HL-60/S4 treated with retinoic acid at 250 ng/mL for 4 days and 3 days (cell line): ENCODE measurements at regions not wholly inside any gene's neighbourhood (a gene's known extent, or its start where the extent isn't known, plus 50 kb on each side); places are given as distances from the start of the nearest gene placed in this dataset.
"Not testable (repeated sequence)": the region's sequence is repeated elsewhere in the genome, so short reads cannot be mapped to it uniquely, and the experiment has no call there.

Experiments
- in situ Hi-C: fragments of 300-500 bp; cut with MboI; formaldehyde crosslinking; loops from 2 replicates; pipeline ENCODE4 v1.7.0; 2022; ENCODE audit warnings: low sequenced_read_pairs

GRCh38 chr12:67533159-67533558 lies 115.4 kb upstream of the DYRK2 start:
- in situ Hi-C loops, result no loop called here

DNA sequence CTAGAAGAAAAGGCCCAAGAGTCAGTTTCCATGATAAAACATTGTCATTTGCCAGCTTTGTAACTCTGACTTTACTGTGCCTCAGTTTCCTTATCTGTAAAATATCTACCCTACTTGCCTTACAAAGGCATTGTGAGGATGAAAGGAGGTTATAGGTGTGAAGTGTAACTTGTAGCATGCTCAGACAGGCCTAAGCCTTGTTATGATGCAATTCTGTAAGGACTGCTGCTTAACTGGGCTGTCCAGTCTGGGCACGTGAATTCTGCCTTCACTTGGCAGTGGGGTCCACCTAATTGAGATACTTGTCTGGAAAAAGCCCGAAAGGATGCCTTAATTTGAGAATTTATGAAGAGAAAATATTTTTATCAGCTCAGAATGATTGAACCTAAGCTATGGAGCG lies 114.5 kb upstream of the DYRK2 start:
- in situ Hi-C loops, result no loop called here

GRCh38 chr12:67534681-67535080 lies 113.9 kb upstream of the DYRK2 start:
- in situ Hi-C loops, result no loop called here

- in situ Hi-C loops, result no loop called here
These were observed 113.4 kb upstream of the DYRK2 start for GRCh38 chr12:67535176-67535575.

GRCh38 chr12:67535971-67536370 lies 112.6 kb upstream of the DYRK2 start:
- in situ Hi-C loops, result no loop called here

GRCh38 chr12:67539329-67539728 lies 109.2 kb upstream of the DYRK2 start:
- in situ Hi-C loops, result no loop called here

DNA sequence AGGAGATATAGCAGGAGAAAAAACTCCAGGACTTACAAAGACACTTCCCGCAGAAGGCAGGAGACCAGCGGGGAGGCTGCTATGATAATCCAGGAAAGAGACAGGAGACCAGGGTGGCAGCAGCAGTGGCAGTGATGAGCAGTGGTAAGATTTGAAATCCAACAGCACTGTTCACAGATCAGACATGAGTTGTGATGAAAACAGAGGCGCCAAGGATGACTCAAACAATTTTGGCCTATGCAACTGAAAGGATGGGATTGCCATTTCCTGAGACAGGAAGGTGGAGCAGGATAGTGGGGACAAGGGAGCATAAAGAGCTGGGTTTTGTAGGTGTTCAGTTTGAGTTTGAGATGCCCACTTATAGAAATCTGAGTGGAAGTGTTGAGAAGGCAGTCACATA lies 108.6 kb upstream of the DYRK2 start:
- in situ Hi-C loops, result no loop called here

DNA sequence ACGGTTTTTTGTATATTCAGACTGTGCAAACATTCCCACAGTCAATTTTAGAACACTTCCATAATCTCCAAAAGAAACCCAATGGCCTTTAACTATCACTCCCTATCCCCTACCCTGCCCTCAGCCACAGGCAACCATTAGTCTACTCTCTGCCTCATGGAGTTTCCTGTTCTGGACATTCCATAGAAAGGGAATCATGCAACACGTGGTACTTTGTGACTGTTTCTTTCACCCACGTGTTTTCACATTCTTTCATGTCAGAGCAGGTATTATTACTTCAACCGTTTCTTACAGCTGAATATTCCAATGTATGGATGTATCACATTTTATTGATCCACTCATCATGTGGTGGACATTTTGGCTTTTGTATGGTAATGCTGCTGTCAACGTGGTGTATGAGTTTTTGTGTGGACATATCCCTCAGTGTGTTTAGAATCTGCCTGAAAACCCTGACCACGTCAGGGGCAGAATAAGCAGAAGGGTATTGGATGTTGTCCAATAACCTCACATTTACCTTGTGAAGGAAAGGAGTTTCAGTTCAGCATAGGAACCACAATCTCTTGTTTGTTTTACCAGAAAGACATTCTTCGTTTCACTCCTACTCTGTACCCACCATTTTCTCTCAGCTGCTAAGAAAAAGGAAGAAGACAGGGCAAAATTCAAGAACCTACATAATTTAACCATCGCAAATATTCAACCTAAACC lies 107.5 kb upstream of the DYRK2 start:
- in situ Hi-C loops, result no loop called here

DNA sequence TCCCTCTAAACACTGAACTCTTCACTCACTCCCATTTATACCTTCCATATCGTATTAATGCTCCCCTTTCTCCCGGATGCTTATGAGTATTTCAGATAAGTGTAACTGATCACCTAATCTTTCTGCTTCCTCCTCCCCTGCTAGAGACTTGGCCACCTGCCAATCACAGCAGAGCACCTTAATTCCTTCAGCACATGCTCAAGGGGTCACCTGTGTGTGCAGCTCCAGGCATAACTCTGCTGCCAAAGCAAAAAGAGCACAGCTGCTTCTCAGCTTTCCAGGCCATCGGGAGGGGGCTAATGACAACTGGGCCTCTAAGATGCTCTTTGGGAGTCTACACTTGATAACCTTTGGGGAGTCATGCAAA lies 106.9 kb upstream of the DYRK2 start:
- in situ Hi-C loops, result no loop called here

DNA sequence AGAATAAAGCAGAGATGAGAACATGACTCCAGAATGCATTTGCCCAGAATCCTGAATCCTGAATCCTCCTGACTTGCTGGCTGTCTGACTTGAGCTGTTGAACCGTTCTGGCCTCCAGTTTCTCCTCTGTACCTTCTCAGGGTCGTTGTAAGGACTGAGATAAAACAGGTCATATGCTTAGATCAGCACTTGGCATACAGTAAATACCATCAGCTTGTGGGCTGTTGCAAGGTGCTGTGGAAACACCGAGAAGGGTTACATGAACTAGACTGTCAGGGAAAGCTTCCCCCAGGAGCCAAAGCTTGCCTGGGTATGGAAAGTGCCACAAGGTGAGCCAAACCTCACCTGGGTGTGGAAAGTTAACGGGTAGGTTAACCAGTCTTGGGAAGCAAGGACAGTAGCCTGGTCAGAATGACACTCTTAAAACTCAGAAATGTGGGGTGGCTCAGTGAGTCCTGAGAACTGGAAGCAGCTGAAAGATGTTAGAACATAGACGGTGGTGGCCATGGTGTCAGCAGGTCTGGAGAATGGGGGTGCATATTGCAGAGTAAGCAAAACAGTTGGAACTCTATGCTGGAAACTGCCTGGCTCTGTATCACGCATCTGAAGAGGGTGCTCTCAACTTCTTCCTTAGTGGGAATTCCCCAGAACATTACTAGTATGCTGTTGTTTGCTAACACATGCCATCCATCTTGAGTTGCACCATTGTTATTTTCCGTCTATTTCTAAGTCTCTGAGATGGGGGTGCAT lies 105.3 kb upstream of the DYRK2 start:
- in situ Hi-C loops, result no loop called here

GRCh38 chr12:67545298-67545697 lies 103.2 kb upstream of the DYRK2 start:
- in situ Hi-C loops, result no loop called here

GRCh38 chr12:67546746-67547145 lies 101.8 kb upstream of the DYRK2 start:
- in situ Hi-C loops, result no loop called here

- in situ Hi-C loops, result not testable (repeated sequence)
These were observed 93.3 kb upstream of the DYRK2 start for GRCh38 chr12:67555075-67555717.

DNA sequence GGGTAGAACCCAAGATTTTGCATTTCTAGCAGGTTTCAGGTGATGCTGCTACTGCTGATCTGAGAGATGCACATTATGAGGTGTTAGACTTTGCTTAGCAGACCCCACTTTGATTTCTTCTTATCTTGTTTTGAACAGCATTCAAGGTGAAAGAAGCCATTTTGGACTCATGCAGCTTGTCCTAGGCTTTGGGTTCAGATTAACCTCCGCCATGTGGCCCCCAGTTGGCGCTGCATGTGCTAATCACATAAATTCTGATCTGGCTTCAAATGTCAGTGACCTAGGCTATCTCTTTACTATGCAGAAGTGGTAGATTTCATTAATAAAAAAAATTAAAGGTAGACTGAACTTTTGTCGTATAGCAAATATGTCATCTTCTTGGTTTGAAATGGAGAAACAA lies 89.8 kb upstream of the DYRK2 start:
- in situ Hi-C loops, result no loop called here

GRCh38 chr12:67559751-67560150 lies 88.8 kb upstream of the DYRK2 start:
- in situ Hi-C loops, result no loop called here

DNA sequence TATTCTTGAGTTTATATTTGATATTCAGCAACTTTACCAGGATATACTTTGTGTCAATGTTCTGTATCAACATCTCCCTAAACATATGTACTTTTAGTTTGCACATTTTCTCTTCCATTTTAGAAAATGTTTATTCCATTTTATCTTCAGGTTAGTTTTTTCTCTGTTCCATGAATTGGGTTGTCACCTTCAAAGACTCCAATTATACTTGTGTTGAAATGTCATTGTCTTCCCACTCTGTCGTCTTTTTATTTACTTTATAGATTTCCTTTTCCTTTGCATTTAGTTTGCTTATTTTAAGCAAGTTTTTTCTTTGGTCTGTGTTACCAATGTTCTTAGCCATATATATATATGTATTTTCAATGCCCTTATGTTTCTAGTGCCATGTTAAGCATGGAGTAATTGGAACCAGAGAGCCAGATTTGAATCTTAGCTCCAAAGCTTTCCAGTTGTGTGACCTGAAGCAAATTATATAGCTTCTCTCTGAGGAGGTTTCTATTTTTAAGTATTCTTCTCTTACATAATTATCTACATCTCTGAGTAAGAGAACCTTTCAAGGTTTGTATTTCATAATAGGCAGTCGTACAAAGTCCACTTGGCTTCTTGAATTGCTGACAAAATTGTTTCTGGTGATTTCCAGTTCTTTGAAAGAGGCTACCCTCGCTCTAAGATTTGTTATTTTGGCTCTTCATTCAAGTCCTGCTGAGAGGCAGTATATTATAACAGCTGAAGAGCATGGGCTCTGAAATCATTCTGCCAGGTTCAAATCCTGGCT lies 85.8 kb upstream of the DYRK2 start:
- in situ Hi-C loops, result no loop called here

- in situ Hi-C loops, result no loop called here
These were observed 80.5 kb upstream of the DYRK2 start for GRCh38 chr12:67568055-67568454.

- in situ Hi-C loops, result no loop called here
These were observed 76.1 kb upstream of the DYRK2 start for GRCh38 chr12:67572492-67572891.

DNA sequence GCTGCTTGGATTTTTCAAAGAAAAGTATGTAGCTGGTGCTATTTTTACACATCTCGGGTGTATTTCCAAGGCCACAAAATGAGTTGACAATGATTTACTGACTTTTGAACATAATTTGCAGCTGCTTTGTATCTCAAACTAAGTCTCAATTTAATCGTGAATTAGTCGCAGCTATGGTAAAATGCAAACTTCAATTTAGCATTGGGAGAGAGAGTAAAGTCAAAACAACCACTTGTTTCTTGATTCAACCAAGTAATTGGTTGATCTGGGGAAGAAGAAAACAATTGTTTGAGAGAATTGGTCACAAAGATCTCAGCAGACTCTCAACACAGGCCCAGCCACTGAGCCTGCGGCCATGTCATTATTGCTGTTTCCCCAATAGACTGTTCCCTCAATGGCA lies 75.0 kb upstream of the DYRK2 start:
- in situ Hi-C loops, result no loop called here

- in situ Hi-C loops, result no loop called here
These were observed 69.4 kb upstream of the DYRK2 start for GRCh38 chr12:67578976-67579661.

GRCh38 chr12:67579662-67580003 lies 68.9 kb upstream of the DYRK2 start:
- in situ Hi-C loops, result no loop called here
